HG03066 (cell line): ENCODE measurements at regions not wholly inside any gene's neighbourhood (a gene's known extent, or its start where the extent isn't known, plus 50 kb on each side); places are given as distances from the start of the nearest gene placed in this dataset.
"Not testable (repeated sequence)": the region's sequence is repeated elsewhere in the genome, so short reads cannot be mapped to it uniquely, and the experiment has no call there.

Experiments used
- ATAC-seq: cut with Tn5 transposase; IDR thresholded peaks from one replicate; pipeline ENCODE4 v1.9.1; 2021; ENCODE audit warnings: low read depth; ENCODE audit not compliant: unreplicated experiment

DNA sequence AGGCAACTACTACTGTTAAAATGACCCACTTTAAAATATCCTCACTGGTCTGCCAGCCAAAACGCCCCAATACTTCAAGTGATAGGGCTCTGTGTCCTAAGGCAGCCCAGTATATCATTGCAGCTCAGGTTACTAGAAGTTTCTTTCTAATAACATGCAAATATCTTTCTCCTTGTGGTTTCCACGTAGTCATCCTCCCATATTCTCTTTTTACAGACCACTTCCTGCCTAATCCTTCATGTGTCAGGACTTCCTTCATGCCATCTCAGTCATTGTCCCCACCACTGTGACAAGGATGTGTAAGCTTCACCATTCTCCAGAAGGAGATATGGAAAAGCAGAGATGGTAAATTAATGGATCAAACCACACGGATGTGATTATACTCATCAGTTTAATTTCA is 813.7 kb downstream of the MAT2B start:
- no peak for ATAC-seq

DNA sequence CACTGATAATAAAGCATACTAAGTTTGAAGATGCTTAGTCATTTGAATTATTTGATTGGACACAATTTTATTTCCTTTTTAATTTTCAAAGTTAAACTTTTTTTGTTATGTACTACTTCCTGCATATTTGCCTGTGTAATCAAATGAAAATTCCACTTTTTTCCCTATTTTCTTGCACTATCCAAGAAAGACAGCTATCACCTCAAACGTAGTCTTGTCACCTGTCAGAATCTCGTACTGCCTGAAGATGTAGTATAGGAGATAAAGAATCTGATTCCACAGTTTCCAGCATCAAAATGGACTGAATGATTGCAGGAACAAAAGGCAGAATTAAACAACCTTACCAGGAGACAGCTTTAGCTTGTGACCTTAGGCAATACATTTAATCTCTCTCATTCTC is 818.8 kb downstream of the MAT2B start:
- ATAC-seq = no peak

- ATAC-seq = no peak
These were observed 820.8 kb downstream of the MAT2B start for GRCh38 chr5:164326219-164326618.

DNA sequence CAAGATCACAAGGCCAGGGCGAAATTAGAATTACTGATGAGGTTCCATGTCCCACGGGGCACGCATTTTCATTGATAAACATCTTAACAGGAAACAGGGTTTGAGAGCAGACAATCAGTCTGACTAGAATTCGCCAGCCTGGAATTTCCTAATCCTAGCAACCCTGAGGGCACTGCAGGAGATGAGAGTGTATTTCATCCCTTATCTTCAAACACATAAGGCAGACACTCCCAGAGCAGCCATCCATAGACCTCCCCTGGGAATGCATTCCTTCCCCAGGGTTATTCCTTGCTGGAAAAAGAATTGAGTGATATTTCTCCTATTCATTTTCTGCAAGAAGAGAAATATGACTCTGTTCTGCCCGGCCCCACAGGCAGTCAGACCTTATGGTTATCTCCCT is 821.7 kb downstream of the MAT2B start:
- ATAC-seq = not testable (repeated sequence)

GRCh38 chr5:164332349-164333196 is 827.2 kb downstream of the MAT2B start:
- ATAC-seq = no peak

DNA sequence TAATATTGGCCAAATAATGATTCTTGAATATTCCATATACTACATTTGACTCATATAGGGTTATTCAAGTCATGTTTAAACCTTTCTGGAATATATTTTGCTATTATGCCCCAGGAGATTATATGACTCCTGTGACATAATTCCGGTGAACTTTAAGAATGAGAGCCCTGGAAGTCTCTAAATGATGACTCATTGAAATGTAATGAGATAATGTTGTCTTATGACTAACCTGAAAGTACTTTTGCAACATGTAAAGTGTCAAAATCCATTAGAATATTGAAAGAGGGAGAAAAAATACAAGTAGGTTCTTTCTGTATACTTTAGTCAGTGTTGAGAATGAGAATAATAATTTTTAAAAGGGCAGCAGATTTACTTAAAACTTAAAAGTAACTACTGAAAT is 830.4 kb downstream of the MAT2B start:
- no peak for ATAC-seq

DNA sequence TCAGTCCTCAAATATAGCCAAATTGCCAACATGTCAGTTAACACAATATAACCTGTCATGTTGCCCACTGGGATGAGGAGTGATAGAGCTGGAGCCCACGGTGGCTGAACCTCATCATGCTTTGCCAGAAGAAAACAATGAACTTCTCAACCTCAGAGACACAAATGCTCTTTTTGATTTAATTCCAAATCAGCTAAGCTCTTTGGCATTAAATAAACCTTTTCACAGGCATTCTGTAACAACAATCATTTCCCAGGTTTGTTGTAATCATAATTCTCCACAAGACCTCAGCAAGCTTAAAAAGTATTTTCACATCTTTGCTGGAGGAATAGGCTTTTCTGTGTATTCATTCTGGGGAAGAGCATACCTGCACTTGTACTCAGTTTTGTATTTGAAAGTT is 830.9 kb downstream of the MAT2B start:
- ATAC-seq = no peak

GRCh38 chr5:164336906-164337305 is 831.5 kb downstream of the MAT2B start:
- no peak for ATAC-seq

- ATAC-seq = no peak
These were observed 835.7 kb downstream of the MAT2B start for GRCh38 chr5:164341056-164341619.

GRCh38 chr5:164345173-164345849 is 839.9 kb downstream of the MAT2B start:
- ATAC-seq = no peak

- ATAC-seq = no peak
These were observed 840.4 kb downstream of the MAT2B start for GRCh38 chr5:164345853-164346252.

- no peak for ATAC-seq
These were observed 841.6 kb downstream of the MAT2B start for GRCh38 chr5:164346785-164347630.

DNA sequence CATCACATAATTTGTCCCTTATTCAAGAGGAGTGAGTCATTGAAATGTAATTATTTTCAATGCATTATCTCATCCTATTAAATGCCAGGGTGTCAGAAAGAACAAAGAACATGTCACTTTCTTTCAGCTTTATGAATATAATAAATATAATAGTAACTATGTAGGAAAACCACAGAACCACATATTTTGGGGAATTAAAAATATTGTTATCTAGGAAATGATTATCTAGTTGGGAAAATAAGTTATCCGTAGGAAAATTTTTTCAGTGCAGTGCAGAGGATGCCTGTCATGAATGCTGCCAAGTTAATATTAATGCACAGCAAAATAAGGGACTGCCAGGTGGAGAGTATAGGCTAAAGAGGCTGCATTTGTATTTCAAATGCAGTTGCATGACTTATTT is 844.8 kb downstream of the MAT2B start:
- no peak for ATAC-seq

DNA sequence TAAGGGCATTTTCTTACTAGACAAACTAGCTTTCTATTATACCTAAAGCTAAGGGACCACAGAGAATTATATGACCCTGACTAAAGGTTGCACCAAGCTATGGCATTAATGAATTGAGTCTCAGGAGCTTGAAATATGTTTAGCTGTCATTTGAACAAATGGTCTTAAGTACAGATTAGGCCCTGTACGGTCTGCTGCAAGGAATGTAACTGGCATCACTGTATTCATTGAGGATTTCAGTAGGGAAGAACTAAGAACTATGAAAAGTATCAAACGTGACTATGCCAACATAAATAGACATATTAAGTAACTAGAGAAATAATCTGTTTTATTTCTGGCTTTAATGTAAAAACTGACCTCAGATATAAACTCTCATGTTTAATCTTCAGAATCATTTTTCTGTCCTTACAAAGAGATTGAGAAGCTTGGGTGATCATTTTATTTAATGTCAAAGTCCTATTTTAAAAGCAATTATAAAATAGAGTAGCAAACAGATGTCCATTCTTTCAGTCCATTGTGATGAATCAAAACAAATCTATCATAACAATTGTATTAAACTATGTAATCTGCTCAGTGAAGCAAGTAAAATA is 845.9 kb downstream of the MAT2B start:
- no peak for ATAC-seq

DNA sequence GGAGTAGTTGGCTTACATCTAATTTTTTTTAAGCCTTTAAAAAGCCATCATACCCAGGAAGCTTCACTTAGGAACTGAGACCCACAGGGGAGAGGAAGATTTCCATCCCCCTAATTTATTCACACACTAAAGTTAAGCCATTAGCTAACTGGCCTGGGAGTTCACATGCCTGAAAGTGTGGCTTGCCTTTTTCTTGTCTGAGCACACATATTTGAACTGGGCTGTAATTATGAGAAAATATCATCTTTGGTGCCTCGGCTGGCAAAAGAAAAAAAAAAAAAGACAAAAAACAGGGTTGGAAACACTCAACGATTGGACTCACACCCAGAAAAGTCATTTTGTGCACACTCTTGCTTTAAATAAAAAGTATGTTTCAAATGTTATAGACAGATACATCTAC is 847.3 kb downstream of the MAT2B start:
- ATAC-seq = no peak

DNA sequence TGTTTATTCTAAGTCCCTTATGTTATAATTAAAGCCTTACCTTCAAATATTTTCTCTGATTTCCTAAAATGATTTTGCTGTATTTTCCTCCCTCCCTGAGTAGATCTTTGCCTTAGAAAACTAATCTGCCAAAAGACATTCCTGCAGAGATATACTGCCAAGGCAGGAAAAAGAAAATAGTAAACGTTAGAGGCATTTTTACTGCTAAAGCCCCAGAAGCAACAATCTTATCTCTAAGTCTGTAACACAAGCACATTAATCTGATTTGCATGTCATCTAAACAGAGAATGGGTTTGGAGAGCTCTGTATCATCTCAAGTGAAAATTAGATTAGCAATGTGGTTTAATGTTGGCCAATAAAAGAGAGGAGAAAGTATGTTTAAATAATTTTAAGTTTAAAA is 847.7 kb downstream of the MAT2B start:
- ATAC-seq = no peak

DNA sequence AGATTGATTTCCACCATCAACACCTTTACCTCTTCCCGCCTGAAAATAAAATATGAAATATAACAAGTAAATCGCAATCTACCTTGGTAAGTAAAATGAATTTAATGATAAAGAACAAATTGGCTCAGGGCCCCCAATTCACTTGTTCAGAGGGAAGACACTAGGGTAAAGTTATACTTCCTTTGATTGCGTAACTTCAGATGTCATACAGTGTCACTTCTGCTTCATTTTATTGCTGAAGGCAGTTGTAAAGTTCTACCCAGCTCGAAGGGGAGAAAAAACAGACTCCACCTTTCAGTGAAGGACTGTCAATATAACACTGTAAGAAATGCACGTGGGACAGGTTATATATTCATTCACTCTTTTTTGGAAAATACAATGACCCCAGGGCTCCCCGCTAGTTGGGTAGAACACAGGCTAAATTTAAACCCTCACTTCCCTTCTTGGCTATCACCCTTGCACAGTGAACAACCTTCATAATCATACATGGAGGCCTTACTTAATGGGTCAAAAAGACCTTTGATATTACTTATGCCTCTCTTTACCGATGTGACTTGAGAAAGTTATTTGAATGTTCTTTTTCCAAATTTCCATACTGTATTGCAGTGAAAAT is 848.8 kb downstream of the MAT2B start:
- ATAC-seq = no peak

DNA sequence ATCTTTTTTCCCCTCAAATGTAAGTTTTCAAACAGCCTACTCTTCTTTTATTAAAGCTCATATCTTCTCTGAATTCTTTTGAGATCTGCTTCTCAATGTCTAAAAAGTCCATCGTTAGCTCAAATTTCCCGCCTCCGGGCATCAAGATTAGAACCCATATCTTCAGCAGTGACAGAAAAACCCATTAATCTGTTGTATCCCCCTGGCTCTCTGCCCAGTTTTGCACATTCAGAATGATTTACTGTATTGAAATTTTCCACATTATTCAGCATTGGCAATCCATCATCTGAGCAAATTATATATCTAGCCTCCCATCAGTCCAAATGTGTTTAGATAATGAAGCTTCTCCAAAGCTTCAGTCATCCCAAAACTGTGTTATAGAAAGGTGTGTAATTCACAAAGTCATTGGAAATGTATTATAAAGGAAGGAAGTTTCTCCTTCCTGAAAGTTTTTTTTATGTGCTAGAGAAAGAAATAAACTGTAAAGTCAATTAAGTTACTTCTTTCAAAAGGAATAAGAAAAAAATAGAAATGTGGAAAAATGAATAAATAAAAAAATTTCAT is 849.9 kb downstream of the MAT2B start:
- ATAC-seq = no peak

- ATAC-seq = no peak
These were observed 851.4 kb downstream of the MAT2B start for GRCh38 chr5:164356790-164357189.
